ENCODE measurements at regions not wholly inside any gene's neighbourhood (a gene's known extent, or its start where the extent isn't known, plus 50 kb on each side); places are given as distances from the start of the nearest gene placed in this dataset.
A peak's percentile ranks its signal among the peaks of the same experiment; 100 is the strongest.

GRCh38 chr4:111631215-111631999 lies 513.8 kb upstream of the FAM241A start:
- Histone ChIP-seq H3K27ac (ENCODE audit: control insufficient read depth, insufficient read depth) (no peak overlapping the region), H3K9me3 (replicated peaks; ENCODE audit: control insufficient read depth, insufficient read depth, low read length) (no peaks in the 10 kb centered on the region), H2AFZ (ENCODE audit: control insufficient read depth, low read depth, low read length) (no peak overlapping the region), H3K4me3 (no peak overlapping the region), H3K4me1 (ENCODE audit: control insufficient read depth, insufficient read depth, low read length) (no peaks in the 10 kb centered on the region), H4K20me1 (ENCODE audit: control insufficient read depth, insufficient read depth) (no peaks in the 10 kb centered on the region), H3K27me3 (replicated peaks in 1 of 2; ENCODE audit: control insufficient read depth in 2 of 2, insufficient read depth in 2 of 2, low read length in 1 of 2) (no peaks in the 10 kb centered on the region), H3K79me2 (ENCODE audit: control insufficient read depth, insufficient read depth, low read length) (no peaks in the 10 kb centered on the region), H3K36me3 (ENCODE audit: control insufficient read depth in 2 of 2, insufficient read depth in 2 of 2, low read length in 1 of 2) (no peaks in the 10 kb centered on the region), H3K9ac (ENCODE audit: control insufficient read depth, insufficient read depth, low read length) (no peak overlapping the region), H3K4me2 (ENCODE audit: control insufficient read depth, insufficient read depth) (no peak overlapping the region)
- 24% methylated on average over 2 of the region's 2 CpGs for WGBS (ENCODE audit: insufficient coverage, insufficient replicate concordance, low lambda C conversion rate, missing lambda C conversion rate)
- intact Hi-C loops (cut with micrococcal nuclease; ENCODE audit: unreplicated experiment) = loop anchor here (1.0 to 10.0 kb wide), 4 partner anchors 467 to 1634 kb away; no protein-coding TSS in a partner anchor
- in situ Hi-C loops (cut with MboI) = loop anchor here (25.0 kb wide), 1 partner anchor 994 kb away; no protein-coding TSS in a partner anchor
- no TSS peak for BruUV-seq (replicated peaks)
- peak; percentile 79 for FAIRE-seq
- peak; percentile 69 for ATAC-seq
- TF ChIP-seq CTCF (IDR thresholded peaks at IDR 0.05 in 2 of 3, conservative IDR thresholded peaks at IDR 0.05 in 1 of 3; ENCODE audit: control insufficient read depth in 2 of 3, extremely low read depth in 1 of 3, insufficient read depth in 1 of 3, low read depth in 3 of 3, low read length in 3 of 3) (peak in 2 of 3 experiments; percentile 32 to 50; a peak in 4 of 6 replicates), NRF1 (conservative IDR thresholded peaks at IDR 0.05; ENCODE audit: low read depth, low read length) (no peak), USF2 (IDR thresholded peaks at IDR 0.05; ENCODE audit: borderline replicate concordance, low read depth, low read length) (no peak), EZH2 (IDR thresholded peaks at IDR 0.05; ENCODE audit: borderline replicate concordance, control insufficient read depth, low read depth, low read length) (no peak), RAD21 (IDR thresholded peaks at IDR 0.05; ENCODE audit: insufficient read depth, low read depth, low read length) (0 out of 2 replicates have a peak, but pooled peaks have one; percentile 22), SMC3 (IDR thresholded peaks at IDR 0.05; ENCODE audit: borderline replicate concordance, low read length) (peak; percentile 33; the same call in 1 of the 2 replicates), RB1 (IDR thresholded peaks at IDR 0.05; ENCODE audit: borderline replicate concordance) (no peak), BHLHE40 (IDR thresholded peaks at IDR 0.05; ENCODE audit: borderline replicate concordance in 1 of 2, low read depth in 2 of 2, low read length in 1 of 2) (no peak), GABPA (IDR thresholded peaks at IDR 0.05; ENCODE audit: low read depth) (no peak), SREBF1 (IDR thresholded peaks at IDR 0.05; ENCODE audit: low read length) (no peak), BRCA1 (IDR thresholded peaks at IDR 0.05; ENCODE audit: low read depth, low read length) (no peak)
- ChIA-PET POLR2A (no interaction called here), CTCF (interaction anchor here (0.6 to 1.8 kb wide), 6 partner anchors 13 to 1658 kb away, joined by 3 to 7 read pairs (median 3); no protein-coding TSS in a partner anchor), SMC1A (ENCODE audit: uncharacterized antibody, unreplicated experiment) (interaction anchor here (0.9 to 2.4 kb wide), 5 partner anchors 10 to 400 kb away, joined by 3 to 8 read pairs (median 3); no protein-coding TSS in a partner anchor), RAD21 (ENCODE audit: unreplicated experiment) (interaction anchor here (1.9 kb wide), 1 partner anchor 306 kb away, joined by 5 read pairs; no protein-coding TSS in a partner anchor)
- DNase-seq (ENCODE audit: low read depth, low spot score) = no peak
